Astrocyte (in vitro differentiated cells and primary cell): ENCODE measurements at regions not wholly inside any gene's neighbourhood (a gene's known extent, or its start where the extent isn't known, plus 50 kb on each side); places are given as distances from the start of the nearest gene placed in this dataset.

Source experiments
- DNase-seq: peaks from one replicate; pipeline ENCODE4 v3.0.0-alpha.2; 2010; ENCODE audit warnings: low read depth
- FAIRE-seq: peaks from 2 replicates; lab custom pipeline; 2011; peaks lifted over from hg19 to GRCh38; lab: Jason Lieb, UNC
- H2AFZ ChIP-seq: 2 replicates; pipeline ENCODE4 v1.6.0; 2012; ENCODE audit warnings: low read depth, low read length, inconsistent platforms
- H3K27ac ChIP-seq: 2 replicates; pipeline ENCODE4 v1.5.1; 2011; ENCODE audit warnings: low read depth, low read length, inconsistent platforms
- H3K27me3 ChIP-seq: 2 replicates; pipeline ENCODE4 v1.6.0; 2011; ENCODE audit warnings: low read length, inconsistent platforms; ENCODE audit not compliant: insufficient read depth
- H3K36me3 ChIP-seq: 2 replicates; pipeline ENCODE4 v1.5.1; 2011; ENCODE audit warnings: low read length, inconsistent platforms; ENCODE audit not compliant: insufficient read depth
- H3K4me1 ChIP-seq: 2 replicates; pipeline ENCODE4 v1.5.1; 2011; ENCODE audit warnings: low read length, inconsistent platforms; ENCODE audit not compliant: insufficient read depth
- H3K4me2 ChIP-seq: 2 replicates; pipeline ENCODE4 v1.6.0; 2012; ENCODE audit warnings: low read length, inconsistent platforms
- H3K4me3 ChIP-seq: 2 replicates; pipeline ENCODE4 v1.5.1; 2011; ENCODE audit warnings: low read depth, mild to moderate bottlenecking, low read length, inconsistent platforms; ENCODE audit not compliant: insufficient read depth
- H3K79me2 ChIP-seq: 2 replicates; pipeline ENCODE4 v1.6.0; 2012; ENCODE audit warnings: mild to moderate bottlenecking, low read length, inconsistent platforms; ENCODE audit not compliant: insufficient read depth
- H3K9ac ChIP-seq: 2 replicates; pipeline ENCODE4 v1.6.0; 2012; ENCODE audit warnings: mild to moderate bottlenecking, low read length, inconsistent platforms
- H3K9me3 ChIP-seq: 2 replicates; pipeline ENCODE4 v1.5.1; 2012; ENCODE audit warnings: low read depth, mild to moderate bottlenecking, low read length, inconsistent platforms; ENCODE audit not compliant: insufficient read depth
- H4K20me1 ChIP-seq: 2 replicates; pipeline ENCODE4 v1.6.0; 2012; ENCODE audit warnings: low read length, inconsistent platforms; ENCODE audit not compliant: insufficient read depth
- H3K27ac Mint-ChIP-seq: one replicate; pipeline ENCODE4 v1.8.0; 2021; ENCODE audit warnings: mild to moderate bottlenecking, mixed read lengths; ENCODE audit not compliant: unreplicated experiment
- H3K27me3 Mint-ChIP-seq: one replicate; pipeline ENCODE4 v1.8.0; 2021; ENCODE audit warnings: low read depth, mixed read lengths; ENCODE audit not compliant: unreplicated experiment
- H3K36me3 Mint-ChIP-seq: one replicate; pipeline ENCODE4 v1.8.0; 2021; ENCODE audit warnings: low read depth, mixed read lengths; ENCODE audit not compliant: unreplicated experiment
- H3K4me1 Mint-ChIP-seq: one replicate; pipeline ENCODE4 v1.8.0; 2021; ENCODE audit warnings: low read depth, mixed read lengths; ENCODE audit not compliant: unreplicated experiment
- H3K4me3 Mint-ChIP-seq: one replicate; pipeline ENCODE4 v1.8.0; 2021; ENCODE audit warnings: mild to moderate bottlenecking, moderate library complexity, mixed read lengths; ENCODE audit not compliant: unreplicated experiment
- H3K9me3 Mint-ChIP-seq: one replicate; pipeline ENCODE4 v1.8.0; 2021; ENCODE audit warnings: mild to moderate bottlenecking, mixed read lengths; ENCODE audit not compliant: unreplicated experiment
- EZH2 ChIP-seq: IDR thresholded peaks from 2 replicates; pipeline ENCODE4 v1.6.1; 2012; ENCODE audit warnings: mild to moderate bottlenecking, low read length, inconsistent platforms; ENCODE audit not compliant: insufficient read depth
- TF ChIP-seq, protein P1 (sequence below): IDR thresholded peaks from 2 replicates; pipeline ENCODE4 v1.5.1; 2011; ENCODE audit warnings: low read depth, mild to moderate bottlenecking, inconsistent platforms, low read length, moderate library complexity; ENCODE audit not compliant: insufficient read depth

DNA sequence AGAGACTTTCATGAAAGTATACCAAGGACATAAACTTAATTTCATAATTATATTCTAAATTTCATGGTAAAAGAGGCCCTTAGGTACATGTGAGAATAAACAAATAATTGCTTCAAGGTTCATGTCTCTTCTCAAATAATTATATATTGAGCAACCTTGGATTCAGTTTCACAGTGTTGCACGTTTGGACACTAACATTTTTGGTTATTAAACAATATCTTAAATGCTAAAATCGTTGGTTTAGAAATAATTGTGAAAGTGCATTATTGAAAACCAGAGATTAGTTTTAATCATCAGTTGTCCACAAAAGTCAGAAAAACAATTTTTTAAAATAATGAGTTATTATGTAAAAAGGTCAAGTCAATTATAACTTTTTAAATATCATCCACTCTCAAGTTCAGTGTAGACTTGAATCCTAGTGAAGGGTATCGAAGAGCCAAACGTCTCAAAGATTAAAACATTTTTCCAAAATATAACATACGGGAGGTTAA, 227.1 kb upstream of the DEFB112 start:
- H3K27ac Mint-ChIP-seq, result no peak overlapping the region

DNA sequence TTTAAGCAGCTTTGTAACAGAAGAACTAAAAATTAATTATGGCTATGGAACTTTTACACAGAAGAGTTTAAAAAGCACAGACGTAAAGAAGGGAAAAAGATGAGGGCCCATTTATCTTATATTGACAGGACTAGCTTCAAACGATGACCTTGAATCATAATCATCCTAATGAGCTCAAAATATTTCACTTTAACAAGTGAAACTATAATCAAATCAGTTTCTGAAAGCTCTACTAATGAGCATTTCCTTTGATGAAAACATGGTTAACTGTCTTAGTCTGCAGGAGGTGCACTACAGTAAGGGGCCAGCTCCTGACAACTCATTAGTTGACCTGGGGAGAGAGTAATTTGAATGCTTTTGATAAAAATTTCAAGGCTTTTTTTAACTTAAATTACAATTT, 228.0 kb upstream of the DEFB112 start:
- Histone ChIP-seq H3K79me2 (no peaks in the 10 kb centered on the region), H3K27me3 (no peaks in the 10 kb centered on the region), H3K36me3 (no peaks in the 10 kb centered on the region), H3K4me3 (no peak overlapping the region), H4K20me1 (no peaks in the 10 kb centered on the region), H2AFZ (no peak overlapping the region), H3K4me1 (no peaks in the 10 kb centered on the region), H3K27ac (no peak overlapping the region), H3K9ac (no peak overlapping the region), H3K9me3 (no peaks in the 10 kb centered on the region), H3K4me2 (no peak overlapping the region)
- no peaks in the 10 kb centered on the region for H3K27me3 Mint-ChIP-seq
- H3K4me1 Mint-ChIP-seq, result peaks cover 5% of the 10 kb centered on the region
- no peak for TF ChIP-seq EZH2
- TF ChIP-seq, protein P1, sequence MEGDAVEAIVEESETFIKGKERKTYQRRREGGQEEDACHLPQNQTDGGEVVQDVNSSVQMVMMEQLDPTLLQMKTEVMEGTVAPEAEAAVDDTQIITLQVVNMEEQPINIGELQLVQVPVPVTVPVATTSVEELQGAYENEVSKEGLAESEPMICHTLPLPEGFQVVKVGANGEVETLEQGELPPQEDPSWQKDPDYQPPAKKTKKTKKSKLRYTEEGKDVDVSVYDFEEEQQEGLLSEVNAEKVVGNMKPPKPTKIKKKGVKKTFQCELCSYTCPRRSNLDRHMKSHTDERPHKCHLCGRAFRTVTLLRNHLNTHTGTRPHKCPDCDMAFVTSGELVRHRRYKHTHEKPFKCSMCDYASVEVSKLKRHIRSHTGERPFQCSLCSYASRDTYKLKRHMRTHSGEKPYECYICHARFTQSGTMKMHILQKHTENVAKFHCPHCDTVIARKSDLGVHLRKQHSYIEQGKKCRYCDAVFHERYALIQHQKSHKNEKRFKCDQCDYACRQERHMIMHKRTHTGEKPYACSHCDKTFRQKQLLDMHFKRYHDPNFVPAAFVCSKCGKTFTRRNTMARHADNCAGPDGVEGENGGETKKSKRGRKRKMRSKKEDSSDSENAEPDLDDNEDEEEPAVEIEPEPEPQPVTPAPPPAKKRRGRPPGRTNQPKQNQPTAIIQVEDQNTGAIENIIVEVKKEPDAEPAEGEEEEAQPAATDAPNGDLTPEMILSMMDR, result no peak
- FAIRE-seq, result no peak
- no peaks in the 10 kb centered on the region for H3K36me3 Mint-ChIP-seq
- H3K4me3 Mint-ChIP-seq, result no peak overlapping the region
- no peak overlapping the region for H3K27ac Mint-ChIP-seq
- H3K9me3 Mint-ChIP-seq, result no peaks in the 10 kb centered on the region
- DNase-seq, result no peak

More for the DNA sequence above, 227.1 kb upstream of the DEFB112 start:
- H3K27ac ChIP-seq, result no peak overlapping the region
- DNase-seq (no peak), FAIRE-seq (no peak)
- no peak overlapping the region for H3K4me3 Mint-ChIP-seq
- H3K4me2 ChIP-seq, result no peak overlapping the region
- H3K27me3 Mint-ChIP-seq, result no peaks in the 10 kb centered on the region
- H3K36me3 Mint-ChIP-seq, result no peaks in the 10 kb centered on the region
- TF ChIP-seq, protein P1, result no peak
- TF ChIP-seq EZH2, result no peak
- H3K27me3 ChIP-seq, result no peaks in the 10 kb centered on the region
- no peaks in the 10 kb centered on the region for H3K9me3 Mint-ChIP-seq
- no peaks in the 10 kb centered on the region for H3K4me1 ChIP-seq
- no peaks in the 10 kb centered on the region for H4K20me1 ChIP-seq
- H3K79me2 ChIP-seq, result no peaks in the 10 kb centered on the region
- H3K4me1 Mint-ChIP-seq, result peaks cover 5% of the 10 kb centered on the region
- H3K36me3 ChIP-seq, result no peaks in the 10 kb centered on the region
- no peak overlapping the region for H3K4me3 ChIP-seq
- H3K9ac ChIP-seq, result no peak overlapping the region
- H3K9me3 ChIP-seq, result no peaks in the 10 kb centered on the region
- H2AFZ ChIP-seq, result no peak overlapping the region

- Histone ChIP-seq H3K27ac (no peak overlapping the region), H4K20me1 (no peaks in the 10 kb centered on the region), H3K9ac (no peak overlapping the region), H3K4me3 (no peak overlapping the region), H3K9me3 (no peaks in the 10 kb centered on the region), H3K79me2 (no peaks in the 10 kb centered on the region), H3K4me1 (no peaks in the 10 kb centered on the region), H3K4me2 (no peak overlapping the region), H2AFZ (no peak overlapping the region), H3K36me3 (no peaks in the 10 kb centered on the region), H3K27me3 (no peaks in the 10 kb centered on the region)
- Mint-ChIP-seq H3K27me3 (no peaks in the 10 kb centered on the region), H3K4me1 (peaks cover 5% of the 10 kb centered on the region), H3K9me3 (no peaks in the 10 kb centered on the region), H3K4me3 (no peak overlapping the region), H3K36me3 (no peaks in the 10 kb centered on the region), H3K27ac (no peak overlapping the region)
- TF ChIP-seq EZH2, result no peak
- TF ChIP-seq, protein P1, result no peak
- DNase-seq (no peak), FAIRE-seq (no peak)
Measured at GRCh38 chr6:50278663-50279062, 228.9 kb upstream of the DEFB112 start.
